HG03575 (cell line): ENCODE measurements at regions not wholly inside any gene's neighbourhood (a gene's known extent, or its start where the extent isn't known, plus 50 kb on each side); places are given as distances from the start of the nearest gene placed in this dataset.

Experiments used
- ATAC-seq: cut with Tn5 transposase; IDR thresholded peaks from one replicate; pipeline ENCODE4 v1.9.1; 2021; ENCODE audit not compliant: unreplicated experiment, insufficient number of reproducible peaks, low FRiP score; ENCODE audit errors: extremely low read depth

DNA sequence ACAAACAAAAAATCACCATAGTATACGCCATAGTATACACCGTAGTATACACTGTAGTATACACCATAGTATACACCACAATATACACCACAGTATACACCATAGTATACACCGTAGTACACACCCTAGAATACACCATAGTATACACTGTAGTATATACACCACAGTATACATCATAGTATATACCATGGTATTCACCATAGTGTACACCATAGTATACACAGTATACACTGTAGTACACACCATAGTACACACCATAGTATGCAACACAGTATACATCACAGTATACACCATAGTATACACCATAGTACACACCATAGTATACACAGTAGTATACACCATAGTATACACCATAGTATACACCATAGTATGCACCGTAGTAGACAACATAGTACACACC is 157.6 kb upstream of the ADARB2 start:
- ATAC-seq: no peak

DNA sequence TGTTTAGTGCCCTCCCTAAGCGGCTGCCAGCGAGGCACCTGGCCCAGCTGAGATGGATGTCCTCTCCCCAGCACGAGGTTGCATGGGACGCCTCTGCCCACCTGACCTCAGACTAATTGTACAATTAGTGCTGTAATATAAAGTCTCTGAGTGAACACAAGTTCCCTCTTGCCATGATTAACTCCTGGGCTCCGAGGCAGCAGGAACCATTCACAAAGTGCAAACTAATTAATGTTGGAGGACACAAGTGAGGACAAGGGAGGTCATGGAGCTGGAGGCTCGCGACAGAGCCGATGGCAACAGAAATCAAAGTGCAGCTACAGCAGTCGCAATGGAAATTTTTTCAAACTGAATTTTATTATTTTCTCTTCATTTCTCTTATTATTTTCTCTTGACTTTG is 156.6 kb upstream of the ADARB2 start:
- no peak for ATAC-seq

DNA sequence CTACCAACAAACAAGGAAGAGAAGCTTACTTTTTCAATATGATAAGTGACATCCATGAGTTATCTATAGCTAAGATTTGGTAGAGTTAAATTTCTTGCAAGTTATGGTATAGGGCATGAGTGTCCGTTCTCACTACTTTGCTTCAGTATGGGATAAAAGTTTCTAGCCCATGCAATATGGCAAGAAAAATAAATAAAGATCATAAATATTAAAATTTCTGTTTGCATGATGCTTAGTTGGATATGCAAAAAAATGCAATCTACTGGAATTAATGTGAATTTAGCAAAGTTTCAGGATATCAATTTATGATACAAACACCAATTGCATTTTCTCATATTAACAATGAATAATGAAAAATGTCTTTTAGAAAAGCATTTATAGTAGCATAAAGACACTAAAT is 148.7 kb upstream of the ADARB2 start:
- ATAC-seq: no peak

DNA sequence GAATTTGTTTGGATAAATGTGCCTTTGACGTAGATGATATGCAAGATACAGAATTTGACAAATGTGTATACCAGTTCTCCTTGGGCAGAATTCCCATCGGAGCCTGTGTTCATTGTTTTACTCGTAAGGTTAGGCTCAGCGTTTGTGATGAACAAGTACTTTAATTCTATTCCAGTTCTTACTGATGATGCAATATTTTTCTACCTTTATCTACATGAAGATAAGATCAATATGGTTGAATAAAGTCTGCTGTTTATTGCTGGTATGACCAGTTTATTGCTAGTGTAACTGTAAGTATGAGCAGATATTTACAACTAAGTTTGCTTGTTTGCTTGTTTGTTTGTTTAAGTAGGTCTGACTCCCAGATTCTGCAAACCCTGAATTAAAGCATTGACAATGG is 145.4 kb upstream of the ADARB2 start:
- ATAC-seq: no peak

DNA sequence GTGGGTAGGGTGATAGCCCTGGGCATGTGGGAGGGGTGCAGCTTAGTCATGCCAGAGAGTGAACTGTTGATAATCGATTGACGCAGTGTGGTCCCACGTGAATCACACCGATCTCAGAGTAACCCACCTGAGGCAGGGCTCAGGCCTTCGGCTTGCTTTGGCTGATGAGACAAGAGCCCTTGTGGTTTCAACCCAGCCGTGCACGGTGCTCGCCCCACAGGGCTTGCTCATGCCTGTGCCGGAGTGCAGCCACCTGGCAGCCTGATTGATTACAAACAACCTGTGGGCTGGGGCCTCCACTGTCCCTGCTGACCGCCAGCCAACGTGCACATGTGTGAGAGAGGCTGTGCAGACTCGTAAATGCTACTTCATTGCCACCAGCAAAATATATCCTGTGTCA is 144.9 kb upstream of the ADARB2 start:
- ATAC-seq: no peak

DNA sequence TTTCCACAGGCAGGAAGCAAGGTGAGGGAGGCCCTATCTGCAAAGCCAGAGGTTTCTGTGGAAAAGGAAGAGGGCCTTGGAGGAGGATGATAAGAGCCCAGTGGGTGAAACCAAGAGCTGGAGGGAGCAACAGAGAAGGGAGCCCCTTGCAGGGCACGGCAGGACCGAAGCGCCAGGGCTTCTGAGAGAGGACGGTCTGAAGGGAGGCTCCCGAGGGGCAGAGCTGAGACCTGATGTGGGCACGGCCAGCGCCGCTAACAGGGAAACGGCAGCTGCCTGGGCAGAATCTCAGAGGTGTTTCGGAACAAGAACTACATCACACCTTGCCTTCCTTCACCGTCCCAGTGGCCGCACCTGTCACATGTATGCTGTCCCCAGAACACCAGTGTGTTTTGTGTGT is 144.3 kb upstream of the ADARB2 start:
- ATAC-seq: no peak

DNA sequence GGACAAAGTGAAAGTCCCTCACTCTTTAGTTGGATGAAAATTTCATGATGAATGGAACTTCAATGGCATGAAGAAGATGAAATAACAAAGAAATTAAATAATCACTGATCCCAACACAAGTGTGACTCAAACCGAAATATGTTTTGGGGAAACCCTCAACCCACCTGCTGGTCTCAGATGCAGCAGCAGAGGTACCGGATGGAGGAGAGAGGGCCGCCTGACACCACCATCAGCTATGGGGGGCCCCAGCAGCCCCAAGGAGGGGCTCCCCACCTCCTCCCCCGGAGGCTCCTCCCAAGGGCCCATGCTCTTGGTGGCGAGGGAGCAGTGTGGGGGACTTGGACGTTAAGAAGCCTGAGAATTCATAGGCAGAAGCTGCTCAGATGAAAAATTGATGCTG is 137.2 kb upstream of the ADARB2 start:
- no peak for ATAC-seq

DNA sequence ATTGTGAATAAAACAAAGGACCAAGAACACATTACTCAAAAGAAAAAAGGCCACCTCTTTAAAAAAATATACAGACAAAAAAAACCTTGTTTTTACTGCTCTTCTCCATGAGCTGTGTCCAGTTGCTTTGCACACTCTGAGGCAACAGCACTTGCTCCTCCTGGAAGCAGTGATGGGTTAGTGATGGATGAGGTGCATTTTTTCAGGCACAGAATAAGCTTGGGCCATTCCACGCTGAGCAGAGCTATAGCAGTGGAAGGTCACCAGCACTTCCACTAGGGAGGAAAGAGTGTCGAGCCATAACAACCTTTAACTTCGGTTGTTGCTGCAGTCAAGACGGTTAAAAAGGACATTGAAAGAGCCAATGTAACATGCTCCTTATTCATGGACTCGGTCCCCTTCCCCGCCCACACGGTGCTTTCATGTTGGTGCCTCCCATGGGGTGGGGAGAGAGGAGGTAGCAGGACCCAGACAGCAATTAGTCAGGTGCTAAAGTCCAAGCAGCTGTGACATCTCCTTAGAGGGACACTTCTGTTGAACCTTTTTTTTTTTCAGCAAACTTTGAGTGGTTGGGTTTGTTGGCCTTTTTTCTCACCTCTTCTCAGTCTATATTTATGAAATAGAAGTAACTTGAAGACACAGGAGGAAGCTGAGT is 136.5 kb upstream of the ADARB2 start:
- no peak for ATAC-seq

DNA sequence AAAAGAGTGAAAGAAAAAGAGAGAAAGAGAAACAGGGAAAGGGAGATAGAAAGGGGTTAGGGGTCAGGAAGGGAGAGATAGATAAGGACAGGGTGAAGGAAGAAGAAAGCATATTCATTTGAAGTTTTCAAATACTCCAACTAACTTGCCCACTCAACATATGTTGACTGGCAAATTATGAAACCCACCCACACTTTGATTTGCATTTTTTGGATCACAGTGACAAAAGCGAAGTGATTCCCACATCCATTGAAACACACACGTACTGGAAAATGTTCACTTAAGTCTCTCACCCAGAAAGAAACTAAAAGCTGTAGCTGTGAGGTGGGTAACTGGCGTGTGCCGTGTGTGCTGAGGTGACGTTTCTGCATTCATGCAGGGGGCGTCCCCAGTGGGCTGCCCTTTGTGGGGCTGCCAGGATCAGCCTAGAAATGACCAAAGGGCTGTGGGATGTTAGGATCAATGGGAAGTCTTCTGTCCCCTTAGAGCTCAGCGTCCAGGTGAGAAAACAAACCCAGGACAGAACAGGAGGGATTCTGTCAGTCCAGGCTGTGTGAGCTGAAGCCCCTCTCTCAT is 134.9 kb upstream of the ADARB2 start:
- no peak for ATAC-seq

DNA sequence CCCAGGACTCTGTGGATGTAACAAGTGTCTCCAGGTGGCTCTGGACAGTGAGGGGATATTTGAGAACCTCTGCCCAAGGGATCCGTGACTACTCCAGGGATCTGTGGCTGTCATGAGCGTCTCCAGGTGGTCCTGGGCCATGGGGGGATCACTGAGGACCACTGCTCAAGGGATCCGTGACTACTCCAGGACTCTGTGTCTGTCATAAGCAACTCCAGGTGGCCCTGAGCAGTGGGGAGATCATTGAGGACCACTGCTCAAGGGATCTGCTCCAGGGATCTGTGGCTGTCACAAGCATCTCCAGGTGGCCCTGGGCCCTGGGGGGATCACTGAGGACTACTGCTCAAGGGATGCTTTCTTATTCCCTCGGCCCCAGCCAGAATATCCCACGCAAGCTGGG is 133.2 kb upstream of the ADARB2 start:
- ATAC-seq: no peak

DNA sequence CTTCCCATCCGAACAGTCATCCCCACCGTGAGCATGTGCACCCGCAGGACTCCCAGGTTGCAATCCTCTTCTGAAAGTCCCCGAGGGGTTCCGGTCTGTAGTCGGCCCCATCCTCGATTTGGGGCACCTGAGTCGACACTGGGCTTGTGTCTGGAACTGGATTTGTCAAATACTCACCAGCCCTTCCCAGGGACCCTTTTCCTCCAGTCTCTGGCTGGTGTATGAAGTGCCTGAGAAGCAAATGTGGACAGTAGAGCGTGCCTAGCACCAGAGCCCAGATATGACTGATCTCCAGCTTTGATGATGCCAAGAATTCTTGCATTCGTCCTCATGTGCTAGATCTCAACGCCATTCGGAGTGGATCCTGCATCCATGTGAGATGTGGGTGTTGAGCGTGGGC is 132.5 kb upstream of the ADARB2 start:
- ATAC-seq: no peak

DNA sequence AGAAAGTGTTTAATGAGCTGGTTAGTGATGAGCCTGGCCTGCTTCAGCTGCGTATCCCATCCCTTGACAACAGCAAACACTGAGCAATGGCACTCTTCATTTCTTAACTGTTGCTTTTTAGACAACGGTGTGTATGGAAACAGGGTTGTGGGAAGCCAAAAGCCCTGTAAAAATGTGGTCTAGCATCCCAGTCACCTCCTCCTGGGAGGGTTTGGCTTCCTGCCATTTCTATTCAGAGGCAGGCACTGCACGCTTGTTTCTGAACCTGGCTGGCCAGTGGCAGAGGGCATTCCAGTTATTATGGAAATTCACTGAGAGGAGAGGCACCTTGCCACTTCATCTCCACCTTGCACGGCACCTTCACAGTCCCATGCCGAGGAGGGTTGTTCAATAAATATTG is 123.0 kb upstream of the ADARB2 start:
- ATAC-seq: no peak

DNA sequence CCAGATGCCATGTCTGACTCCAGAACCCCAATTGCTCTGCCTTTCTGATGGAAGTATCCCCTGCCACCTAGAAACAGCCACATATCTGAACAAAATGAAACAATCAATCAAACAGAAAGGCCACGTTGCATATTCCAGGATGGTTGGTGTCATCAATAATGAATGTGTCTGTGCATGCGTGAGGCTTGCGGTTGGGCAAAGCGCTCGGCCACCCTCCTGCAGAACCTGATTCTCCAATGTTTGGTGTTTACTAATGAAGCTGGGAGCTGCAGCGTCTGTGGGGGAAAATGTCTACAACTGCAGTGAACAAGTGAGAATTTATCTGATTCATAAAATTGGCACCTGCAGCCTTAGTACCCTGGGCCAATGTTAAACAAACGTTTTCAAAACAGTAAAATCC is 121.2 kb upstream of the ADARB2 start:
- no peak for ATAC-seq

DNA sequence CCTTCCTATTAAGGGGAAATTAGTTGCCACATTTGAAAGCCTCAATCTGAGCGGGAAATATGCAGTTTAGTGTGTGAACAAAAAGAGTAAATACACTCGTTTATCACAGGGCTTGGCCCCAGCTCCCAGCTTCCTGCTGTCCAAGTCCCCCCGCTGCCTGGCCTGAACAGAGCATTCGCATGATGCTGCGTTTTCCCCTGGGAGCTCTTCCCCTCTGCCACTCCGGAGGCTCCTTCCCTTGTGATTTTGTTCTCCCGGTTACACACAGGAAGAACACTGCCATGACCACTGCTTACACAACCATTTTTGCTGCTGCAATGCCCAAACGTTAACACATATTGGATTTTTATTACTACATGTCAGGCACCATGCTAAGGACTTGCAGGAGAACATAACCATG is 120.7 kb upstream of the ADARB2 start:
- ATAC-seq: no peak

DNA sequence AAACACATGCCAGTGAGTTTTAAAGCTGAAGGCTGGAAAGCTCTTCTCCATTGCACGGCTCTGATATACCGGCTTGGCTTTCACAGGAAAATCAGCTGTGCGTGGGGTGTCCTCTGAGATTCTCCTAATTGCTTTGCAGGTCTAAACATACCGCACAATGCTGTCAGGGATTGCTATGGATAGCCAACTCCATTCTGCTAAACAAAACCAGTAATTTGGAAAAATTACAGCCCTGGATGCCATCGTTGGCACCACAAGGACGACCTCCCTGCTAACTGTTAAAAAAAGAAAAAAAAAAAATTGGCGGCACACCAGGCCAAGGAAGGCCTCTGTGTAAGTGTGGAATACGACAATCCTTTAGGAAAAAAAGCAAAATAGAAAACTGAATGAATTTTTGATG is 118.6 kb upstream of the ADARB2 start:
- ATAC-seq: no peak

DNA sequence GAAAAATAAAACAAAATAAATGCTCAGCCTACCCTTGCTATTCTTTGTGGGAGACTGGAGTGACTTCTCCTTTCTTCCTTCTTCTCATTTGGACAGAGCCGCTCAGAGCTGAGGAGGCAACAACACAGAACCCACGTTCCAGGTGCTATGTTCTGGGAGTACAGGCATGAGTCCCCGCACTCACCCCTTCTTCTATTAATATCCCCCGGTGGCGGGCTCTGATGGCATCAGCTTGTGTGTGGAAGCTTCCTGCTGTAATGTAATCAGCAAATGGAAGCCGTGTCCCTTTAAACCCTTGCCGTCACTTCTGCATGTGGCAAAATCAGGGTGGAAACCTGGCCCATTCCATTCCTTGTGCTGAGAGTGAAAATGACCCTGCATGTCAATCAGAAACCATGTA is 116.9 kb upstream of the ADARB2 start:
- ATAC-seq: no peak

DNA sequence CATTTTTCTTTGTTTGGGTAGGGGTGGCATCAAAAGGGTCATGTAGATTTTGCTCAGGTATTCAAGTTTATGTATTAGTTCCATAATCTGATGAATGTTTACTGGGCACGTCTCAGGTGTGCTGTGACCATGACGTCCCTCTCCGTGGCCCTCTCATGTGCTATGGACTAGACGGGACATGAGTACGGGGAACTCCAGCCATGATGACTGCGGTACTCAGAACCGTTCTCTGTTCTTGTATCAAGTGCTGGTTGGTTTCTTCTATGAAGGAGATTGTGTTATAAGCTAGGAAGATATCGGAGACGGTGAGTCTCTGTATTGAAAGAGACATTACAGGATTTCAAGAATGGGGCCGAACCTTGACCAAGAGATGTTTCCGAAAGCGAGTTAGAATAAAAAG is 116.5 kb upstream of the ADARB2 start:
- ATAC-seq: no peak

DNA sequence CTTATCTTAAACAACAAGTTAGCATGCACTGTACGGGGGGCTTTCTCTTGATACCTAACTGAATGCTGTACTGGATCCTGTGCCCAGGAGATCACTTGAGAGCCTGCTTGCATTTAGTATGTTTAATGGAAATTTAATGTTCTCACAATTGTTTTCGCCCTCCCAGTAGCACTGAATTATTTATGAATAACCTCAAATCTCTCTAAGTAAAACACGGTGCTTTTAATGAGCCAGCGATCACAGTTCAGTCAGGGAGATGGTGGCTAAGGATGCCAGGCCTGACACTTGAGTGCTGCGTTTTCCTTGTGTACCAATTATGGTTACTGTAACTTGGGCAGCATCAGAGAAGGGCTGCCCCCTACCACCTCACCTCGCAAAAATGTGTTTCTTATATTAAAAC is 115.5 kb upstream of the ADARB2 start:
- no peak for ATAC-seq

DNA sequence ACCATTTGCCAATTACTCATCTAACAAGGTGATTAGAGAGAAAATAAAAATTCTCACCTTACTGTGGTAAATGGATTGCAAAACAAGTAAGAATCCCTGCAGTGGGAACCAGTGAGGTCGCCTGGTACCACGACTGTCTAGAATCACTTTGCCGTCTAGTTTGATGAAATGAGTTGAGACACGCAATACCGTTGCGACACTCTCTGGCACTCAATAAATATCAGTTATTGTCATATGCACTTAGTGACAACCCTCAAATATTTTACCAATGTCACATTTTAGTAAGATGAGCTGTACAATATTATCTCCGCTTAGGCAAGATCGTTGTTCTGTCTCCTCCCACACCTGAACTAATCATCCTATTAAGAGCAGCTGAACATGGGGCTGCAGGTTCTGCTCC is 114.4 kb upstream of the ADARB2 start:
- no peak for ATAC-seq

DNA sequence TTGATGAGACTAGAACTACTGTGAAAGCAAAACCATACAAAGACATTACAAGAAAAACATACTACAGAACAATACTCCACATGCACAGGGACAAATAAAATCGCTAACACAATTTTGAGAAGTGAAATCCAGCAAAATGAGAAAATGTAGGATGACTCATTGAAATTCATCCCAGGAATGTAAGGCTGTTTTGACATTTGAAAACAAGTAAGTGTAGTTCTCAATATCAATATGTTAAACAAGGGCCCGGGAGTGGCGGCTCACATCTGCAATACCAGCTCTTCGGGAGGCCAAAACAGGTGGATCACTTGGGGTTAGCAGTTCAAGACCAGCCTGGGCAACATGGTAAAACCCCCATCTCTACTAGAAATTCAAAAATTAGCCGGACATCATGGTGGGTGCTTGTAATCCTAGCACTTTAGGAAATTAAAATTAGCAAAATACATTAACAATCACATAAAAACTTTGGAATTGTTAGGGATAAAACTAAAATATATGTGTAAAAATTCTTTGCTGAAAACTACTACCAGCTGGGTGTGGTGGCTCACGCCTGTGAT is 113.7 kb upstream of the ADARB2 start:
- ATAC-seq: no peak

DNA sequence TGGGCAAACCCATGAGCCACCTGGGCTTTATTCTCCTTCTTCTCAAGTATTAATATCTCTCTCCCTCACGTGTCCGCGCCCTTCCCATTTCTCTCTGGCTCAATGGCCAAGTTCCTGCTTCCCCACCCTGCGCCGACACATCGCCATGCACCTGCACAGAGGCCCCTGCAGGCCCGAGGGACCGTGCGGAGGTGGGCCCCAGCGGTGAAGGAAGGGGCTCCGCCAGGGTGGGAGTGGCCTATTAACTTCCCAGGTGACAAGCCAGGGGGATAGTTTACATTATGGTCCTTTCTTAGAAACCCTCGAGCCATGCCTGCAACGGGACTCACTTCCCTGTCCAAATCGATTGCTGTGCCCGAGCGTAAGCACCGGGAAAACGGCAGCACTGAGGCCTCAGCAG is 110.0 kb upstream of the ADARB2 start:
- no peak for ATAC-seq
